ENCODE measurements at regions not wholly inside any gene's neighbourhood (a gene's known extent, or its start where the extent isn't known, plus 50 kb on each side); places are given as distances from the start of the nearest gene placed in this dataset.

- Histone ChIP-seq H3K79me2 (ENCODE audit: control insufficient read depth, insufficient read depth, low read length) (no peaks in the 10 kb centered on the region), H3K27ac (ENCODE audit: low read length in 2 of 2) (no peak overlapping the region), H3K4me3 (ENCODE audit: control extremely low read depth in 1 of 5, extremely low read depth in 1 of 5, insufficient read depth in 1 of 5, low read depth in 2 of 5, low read length in 4 of 5) (no peak overlapping the region), H2AFZ (ENCODE audit: insufficient read depth, low read depth, low read length, poor library complexity, severe bottlenecking) (no peak overlapping the region), H3K4me1 (ENCODE audit: control insufficient read depth in 2 of 2, insufficient read depth in 2 of 2, low read length in 2 of 2) (no peaks in the 10 kb centered on the region), H3K36me3 (replicated peaks in 1 of 2; ENCODE audit: control extremely low read depth in 1 of 2, control insufficient read depth in 1 of 2, extremely low read depth in 1 of 2, insufficient read depth in 2 of 2, low read length in 1 of 2) (no peaks in the 10 kb centered on the region), H3K9me3 (ENCODE audit: control extremely low read depth in 1 of 3, control insufficient read depth in 2 of 3, insufficient read depth in 1 of 3, low read length in 2 of 3) (no peaks in the 10 kb centered on the region), H3K27me3 (replicated peaks in 1 of 4; ENCODE audit: control extremely low read depth in 1 of 4, control insufficient read depth in 3 of 4, insufficient read depth in 4 of 4, low read length in 3 of 4) (no peaks in the 10 kb centered on the region), H3K9ac (ENCODE audit: low read length) (no peak overlapping the region), H3K4me2 (replicated peaks; ENCODE audit: low read depth, low read length, poor library complexity, severe bottlenecking) (no peak overlapping the region), H4K20me1 (ENCODE audit: control insufficient read depth, insufficient read depth, low read length, poor library complexity, severe bottlenecking) (no peaks in the 10 kb centered on the region)
- ChIA-PET POLR2A (no interaction called here), CTCF (no interaction called here)
- Mint-ChIP-seq H3K4me1 (no peaks in the 10 kb centered on the region), H3K4me3 (no peak overlapping the region), H3K27ac (no peak overlapping the region), H3K27me3 (peaks cover 24% of the 10 kb centered on the region), H3K9me3 (ENCODE audit: insufficient read depth) (no peaks in the 10 kb centered on the region)
- WGBS (ENCODE audit: insufficient coverage), result no CpG with 5 or more reads among the region's 2 CpGs
- ATAC-seq (ENCODE audit: low read depth) (no peak), DNase-seq (no peak)
- no peak for TF ChIP-seq EZH2 (IDR thresholded peaks at IDR 0.05; ENCODE audit: borderline replicate concordance, insufficient read depth, low read depth, low read length, poor library complexity, severe bottlenecking)
- TF ChIP-seq, protein P1, sequence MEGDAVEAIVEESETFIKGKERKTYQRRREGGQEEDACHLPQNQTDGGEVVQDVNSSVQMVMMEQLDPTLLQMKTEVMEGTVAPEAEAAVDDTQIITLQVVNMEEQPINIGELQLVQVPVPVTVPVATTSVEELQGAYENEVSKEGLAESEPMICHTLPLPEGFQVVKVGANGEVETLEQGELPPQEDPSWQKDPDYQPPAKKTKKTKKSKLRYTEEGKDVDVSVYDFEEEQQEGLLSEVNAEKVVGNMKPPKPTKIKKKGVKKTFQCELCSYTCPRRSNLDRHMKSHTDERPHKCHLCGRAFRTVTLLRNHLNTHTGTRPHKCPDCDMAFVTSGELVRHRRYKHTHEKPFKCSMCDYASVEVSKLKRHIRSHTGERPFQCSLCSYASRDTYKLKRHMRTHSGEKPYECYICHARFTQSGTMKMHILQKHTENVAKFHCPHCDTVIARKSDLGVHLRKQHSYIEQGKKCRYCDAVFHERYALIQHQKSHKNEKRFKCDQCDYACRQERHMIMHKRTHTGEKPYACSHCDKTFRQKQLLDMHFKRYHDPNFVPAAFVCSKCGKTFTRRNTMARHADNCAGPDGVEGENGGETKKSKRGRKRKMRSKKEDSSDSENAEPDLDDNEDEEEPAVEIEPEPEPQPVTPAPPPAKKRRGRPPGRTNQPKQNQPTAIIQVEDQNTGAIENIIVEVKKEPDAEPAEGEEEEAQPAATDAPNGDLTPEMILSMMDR (IDR thresholded peaks at IDR 0.05), result no peak
- intact Hi-C loops (cut with micrococcal nuclease), result no loop called here
Observed at GRCh38 chr9:126089789-126090188, 236.8 kb upstream of the MVB12B start.

DNA sequence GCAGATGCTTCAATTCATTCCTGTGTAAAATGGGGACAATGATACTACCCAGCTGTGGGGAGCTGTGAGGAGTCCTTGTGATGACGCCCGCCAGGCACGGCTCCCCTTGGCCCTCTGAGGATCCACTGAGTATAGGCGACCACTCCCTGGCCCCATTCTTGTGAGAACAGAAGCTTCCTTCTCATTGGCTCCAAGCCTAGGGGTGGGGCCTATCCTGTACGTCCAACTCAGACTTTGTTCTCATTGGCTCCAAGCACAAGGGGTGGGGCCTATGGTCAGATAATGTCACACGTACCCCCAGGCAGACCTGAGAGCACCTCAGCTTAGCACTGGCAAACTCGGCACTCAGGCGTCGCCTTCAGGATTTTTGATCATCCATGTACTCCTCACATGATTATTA lies 232.9 kb upstream of the MVB12B start:
- Mint-ChIP-seq H3K4me3 (no peak overlapping the region), H3K27me3 (peaks cover 16% of the 10 kb centered on the region), H3K9me3 (ENCODE audit: insufficient read depth) (no peaks in the 10 kb centered on the region), H3K27ac (no peak overlapping the region), H3K4me1 (no peaks in the 10 kb centered on the region)
- Histone ChIP-seq H3K9me3 (ENCODE audit: control extremely low read depth in 1 of 3, control insufficient read depth in 2 of 3, insufficient read depth in 1 of 3, low read length in 2 of 3) (no peaks in the 10 kb centered on the region), H3K79me2 (ENCODE audit: control insufficient read depth, insufficient read depth, low read length) (no peaks in the 10 kb centered on the region), H3K36me3 (replicated peaks in 1 of 2; ENCODE audit: control extremely low read depth in 1 of 2, control insufficient read depth in 1 of 2, extremely low read depth in 1 of 2, insufficient read depth in 2 of 2, low read length in 1 of 2) (no peaks in the 10 kb centered on the region), H3K27ac (ENCODE audit: low read length in 2 of 2) (no peak overlapping the region), H3K27me3 (replicated peaks in 1 of 4; ENCODE audit: control extremely low read depth in 1 of 4, control insufficient read depth in 3 of 4, insufficient read depth in 4 of 4, low read length in 3 of 4) (no peaks in the 10 kb centered on the region), H3K4me1 (ENCODE audit: control insufficient read depth in 2 of 2, insufficient read depth in 2 of 2, low read length in 2 of 2) (no peaks in the 10 kb centered on the region), H3K9ac (ENCODE audit: low read length) (no peak overlapping the region), H3K4me2 (replicated peaks; ENCODE audit: low read depth, low read length, poor library complexity, severe bottlenecking) (no peak overlapping the region), H4K20me1 (ENCODE audit: control insufficient read depth, insufficient read depth, low read length, poor library complexity, severe bottlenecking) (no peaks in the 10 kb centered on the region), H2AFZ (ENCODE audit: insufficient read depth, low read depth, low read length, poor library complexity, severe bottlenecking) (no peak overlapping the region), H3K4me3 (ENCODE audit: control extremely low read depth in 1 of 5, extremely low read depth in 1 of 5, insufficient read depth in 1 of 5, low read depth in 2 of 5, low read length in 4 of 5) (no peak overlapping the region)
- TF ChIP-seq, protein P1 (IDR thresholded peaks at IDR 0.05), result no peak
- TF ChIP-seq EZH2 (IDR thresholded peaks at IDR 0.05; ENCODE audit: borderline replicate concordance, insufficient read depth, low read depth, low read length, poor library complexity, severe bottlenecking), result no peak
- CTCF ChIA-PET, result no interaction called here
- POLR2A ChIA-PET, result no interaction called here
- intact Hi-C loops (cut with micrococcal nuclease), result no loop called here
- WGBS (ENCODE audit: insufficient coverage), result 86% methylated on average over 6 of the region's 9 CpGs
- DNase-seq, result no peak
- no peak for ATAC-seq (ENCODE audit: low read depth)
